HG02852 (cell line): ENCODE measurements at regions not wholly inside any gene's neighbourhood (a gene's known extent, or its start where the extent isn't known, plus 50 kb on each side); places are given as distances from the start of the nearest gene placed in this dataset.

Experiments used
- ATAC-seq: cut with Tn5 transposase; IDR thresholded peaks from one replicate; pipeline ENCODE4 v1.9.1; 2021; ENCODE audit warnings: mild to moderate bottlenecking, moderate library complexity; ENCODE audit not compliant: unreplicated experiment

GRCh38 chr4:80124246-80125211 lies 51.5 kb upstream of the ANTXR2 start:
- no peak for ATAC-seq
